ENCODE measurements at regions not wholly inside any gene's neighbourhood (a gene's known extent, or its start where the extent isn't known, plus 50 kb on each side); places are given as distances from the start of the nearest gene placed in this dataset.

DNA sequence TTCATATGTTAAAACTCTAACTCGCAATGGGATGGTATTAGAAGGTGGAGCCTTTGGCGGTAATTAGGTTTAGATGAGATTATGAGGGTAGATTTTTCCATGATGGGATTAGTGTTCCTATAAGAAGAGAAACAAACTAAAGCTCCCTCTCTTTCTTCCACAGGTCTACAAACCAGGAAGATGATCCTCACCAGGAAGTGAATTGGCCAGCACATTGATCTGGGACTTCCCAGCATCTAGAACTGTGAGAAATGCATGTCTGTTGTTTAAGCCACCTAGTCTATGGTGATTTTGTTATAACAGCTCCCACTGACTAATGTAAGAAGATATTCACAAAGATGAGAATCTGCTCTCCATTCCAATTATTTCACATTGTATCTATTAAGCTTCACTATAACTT lies 2266.9 kb downstream of the PCDH7 start:
- TF ChIP-seq SUZ12 (IDR thresholded peaks at IDR 0.05; ENCODE audit: extremely low read depth, insufficient read depth, insufficient read length) (no peak), ZNF274 (IDR thresholded peaks at IDR 0.05; ENCODE audit: low read depth, low read length) (no peak), YY1 (IDR thresholded peaks at IDR 0.05; ENCODE audit: insufficient read depth, insufficient read length) (no peak)

Data from NT2/D1 (cell line).